ENCODE measurements at regions not wholly inside any gene's neighbourhood (a gene's known extent, or its start where the extent isn't known, plus 50 kb on each side); places are given as distances from the start of the nearest gene placed in this dataset.

DNA sequence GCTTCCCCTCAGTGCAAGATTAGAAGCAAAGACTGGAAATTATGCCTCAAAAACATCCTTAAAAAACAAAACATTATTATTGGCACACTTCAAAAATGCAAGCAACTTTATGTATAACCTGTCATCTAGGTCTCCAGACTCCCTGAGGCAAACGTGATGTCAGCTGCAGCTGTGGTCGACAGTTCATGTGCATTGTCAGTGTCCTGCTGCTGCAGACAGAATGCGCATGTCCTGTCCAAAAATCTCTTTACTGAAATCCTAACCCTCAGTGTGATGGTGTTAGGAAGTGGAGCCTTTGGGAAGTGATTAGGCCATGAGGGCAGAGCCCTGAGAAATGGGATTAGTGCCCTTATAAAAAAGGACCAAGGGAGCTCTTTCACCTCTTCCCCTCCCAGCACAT, 126.9 kb downstream of the CYRIA start:
- ChIA-PET POLR2A (no interaction called here), CTCF (no interaction called here)
- TF ChIP-seq SP1 (IDR thresholded peaks at IDR 0.05) (no peak), L3MBTL2 (conservative IDR thresholded peaks at IDR 0.05) (no peak), BHLHE40 (IDR thresholded peaks at IDR 0.05; ENCODE audit: borderline replicate concordance) (no peak), TARDBP (IDR thresholded peaks at IDR 0.05) (no peak), FOXM1 (IDR thresholded peaks at IDR 0.05; ENCODE audit: borderline replicate concordance) (no peak), ZNF384 (IDR thresholded peaks at IDR 0.05) (no peak), FOXA1 (IDR thresholded peaks at IDR 0.05) (no peak), ARNT (IDR thresholded peaks at IDR 0.05) (no peak), SUZ12 (IDR thresholded peaks at IDR 0.05) (no peak), LEF1 (IDR thresholded peaks at IDR 0.05; ENCODE audit: borderline replicate concordance) (no peak), FOXK2 (IDR thresholded peaks at IDR 0.05) (no peak), HDGF (IDR thresholded peaks at IDR 0.05; ENCODE audit: borderline replicate concordance) (no peak), ELF4 (IDR thresholded peaks at IDR 0.05) (no peak), CTBP1 (IDR thresholded peaks at IDR 0.05; ENCODE audit: borderline replicate concordance) (no peak), NFRKB (IDR thresholded peaks at IDR 0.05) (no peak)
- TF ChIP-seq, protein P1, sequence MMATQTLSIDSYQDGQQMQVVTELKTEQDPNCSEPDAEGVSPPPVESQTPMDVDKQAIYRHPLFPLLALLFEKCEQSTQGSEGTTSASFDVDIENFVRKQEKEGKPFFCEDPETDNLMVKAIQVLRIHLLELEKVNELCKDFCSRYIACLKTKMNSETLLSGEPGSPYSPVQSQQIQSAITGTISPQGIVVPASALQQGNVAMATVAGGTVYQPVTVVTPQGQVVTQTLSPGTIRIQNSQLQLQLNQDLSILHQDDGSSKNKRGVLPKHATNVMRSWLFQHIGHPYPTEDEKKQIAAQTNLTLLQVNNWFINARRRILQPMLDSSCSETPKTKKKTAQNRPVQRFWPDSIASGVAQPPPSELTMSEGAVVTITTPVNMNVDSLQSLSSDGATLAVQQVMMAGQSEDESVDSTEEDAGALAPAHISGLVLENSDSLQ (IDR thresholded peaks at IDR 0.05) = no peak

GRCh38 chr2:16537347-16537746, 128.3 kb downstream of the CYRIA start:
- ChIA-PET POLR2A (no interaction called here), CTCF (no interaction called here)
- TF ChIP-seq BHLHE40 (IDR thresholded peaks at IDR 0.05; ENCODE audit: borderline replicate concordance) (no peak), CTBP1 (IDR thresholded peaks at IDR 0.05; ENCODE audit: borderline replicate concordance) (no peak)
- no peak for DNase-seq (ENCODE audit: extremely low spot score)

More for the DNA sequence above, 126.9 kb downstream of the CYRIA start:
- no peak for DNase-seq (ENCODE audit: extremely low spot score)

DNA sequence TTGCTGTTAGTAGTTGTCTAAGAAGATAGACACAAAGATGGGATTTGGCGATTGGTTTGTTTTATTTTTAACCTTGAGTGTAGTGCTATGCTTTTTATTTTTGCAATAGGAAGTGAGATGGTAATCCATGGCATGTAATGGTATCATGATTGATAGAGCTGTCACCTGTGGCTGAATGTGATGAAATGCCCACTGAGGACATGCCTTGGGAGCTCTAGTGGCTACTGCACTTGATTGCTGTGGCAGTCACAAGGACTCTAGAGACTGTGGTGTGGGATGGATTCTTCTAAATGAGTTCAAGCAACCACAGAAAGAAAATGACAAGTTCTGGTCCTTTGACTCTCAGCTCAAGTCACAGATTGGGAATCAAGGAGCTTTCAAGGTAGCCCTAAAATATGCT, 139.4 kb downstream of the CYRIA start:
- ChIA-PET POLR2A (no interaction called here), CTCF (interaction anchor here (0.6 to 1.3 kb wide), 2 partner anchors 230 to 990 kb away, joined by 4 read pairs; no protein-coding TSS in a partner anchor)
- no peak for DNase-seq (ENCODE audit: extremely low spot score)
- no peak for TF ChIP-seq CTBP1 (IDR thresholded peaks at IDR 0.05; ENCODE audit: borderline replicate concordance)
- TF ChIP-seq SUZ12 (IDR thresholded peaks at IDR 0.05) = no peak
- TF ChIP-seq TARDBP (IDR thresholded peaks at IDR 0.05) = no peak
- no peak for TF ChIP-seq SP1 (IDR thresholded peaks at IDR 0.05)
- TF ChIP-seq, protein P1 (IDR thresholded peaks at IDR 0.05) = no peak
- TF ChIP-seq NFRKB (IDR thresholded peaks at IDR 0.05) = no peak

DNA sequence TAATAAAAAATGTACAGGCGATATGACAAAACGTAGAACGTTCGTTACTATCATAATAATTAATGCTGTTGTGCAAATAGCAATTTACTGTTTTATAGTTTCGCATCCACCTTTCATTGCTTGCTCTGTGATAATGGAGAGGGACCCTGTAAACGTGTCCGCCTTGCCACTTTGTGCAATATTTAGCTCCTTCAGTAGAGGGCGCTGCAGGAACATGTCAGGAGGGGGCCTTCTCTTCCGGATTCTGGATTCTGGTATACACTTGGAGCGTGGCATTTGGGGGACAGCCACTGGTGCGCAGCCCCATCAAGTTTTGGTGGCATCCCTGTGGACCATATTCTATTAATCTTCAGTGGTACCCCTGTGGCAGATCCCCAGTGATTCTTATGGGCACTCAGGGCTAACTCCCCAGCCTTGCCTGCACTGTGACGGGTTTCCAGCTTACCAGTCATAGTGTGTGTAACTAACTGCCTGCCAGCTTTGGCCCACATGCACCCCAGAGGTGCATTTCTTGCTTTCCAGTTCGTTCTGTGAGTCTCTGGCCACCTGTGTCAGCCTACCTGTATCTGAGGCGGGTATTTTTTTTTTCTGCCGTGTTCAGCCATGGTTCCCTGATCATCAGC, 140.3 kb downstream of the CYRIA start:
- ChIA-PET CTCF (interaction anchor here (0.6 to 1.3 kb wide), 3 partner anchors 50 to 763 kb away, joined by 3 to 4 read pairs (median 4); no protein-coding TSS in a partner anchor), POLR2A (no interaction called here)
- TF ChIP-seq FOXK2 (IDR thresholded peaks at IDR 0.05) (no peak), ELF4 (IDR thresholded peaks at IDR 0.05) (no peak), CTBP1 (IDR thresholded peaks at IDR 0.05; ENCODE audit: borderline replicate concordance) (no peak), TARDBP (IDR thresholded peaks at IDR 0.05) (no peak), FOXM1 (IDR thresholded peaks at IDR 0.05; ENCODE audit: borderline replicate concordance) (no peak), BHLHE40 (IDR thresholded peaks at IDR 0.05; ENCODE audit: borderline replicate concordance) (no peak), SP1 (IDR thresholded peaks at IDR 0.05) (no peak), ARNT (IDR thresholded peaks at IDR 0.05) (no peak), SUZ12 (IDR thresholded peaks at IDR 0.05) (no peak)
- peak; percentile 61 for DNase-seq (ENCODE audit: extremely low spot score)

- ChIA-PET POLR2A (no interaction called here), CTCF (no interaction called here)
- TF ChIP-seq TARDBP (IDR thresholded peaks at IDR 0.05) (no peak), ZNF384 (IDR thresholded peaks at IDR 0.05) (no peak), ARNT (IDR thresholded peaks at IDR 0.05) (no peak), FOXK2 (IDR thresholded peaks at IDR 0.05) (no peak), SP1 (IDR thresholded peaks at IDR 0.05) (no peak), L3MBTL2 (conservative IDR thresholded peaks at IDR 0.05) (no peak), SUZ12 (IDR thresholded peaks at IDR 0.05) (no peak), FOXA1 (IDR thresholded peaks at IDR 0.05) (no peak), FOXM1 (IDR thresholded peaks at IDR 0.05; ENCODE audit: borderline replicate concordance) (no peak), LEF1 (IDR thresholded peaks at IDR 0.05; ENCODE audit: borderline replicate concordance) (no peak), ELF4 (IDR thresholded peaks at IDR 0.05) (no peak)
- TF ChIP-seq, protein P1 (IDR thresholded peaks at IDR 0.05) = no peak
- no peak for DNase-seq (ENCODE audit: extremely low spot score)
Measured at GRCh38 chr2:16523711-16524110, 141.9 kb downstream of the CYRIA start.

DNA sequence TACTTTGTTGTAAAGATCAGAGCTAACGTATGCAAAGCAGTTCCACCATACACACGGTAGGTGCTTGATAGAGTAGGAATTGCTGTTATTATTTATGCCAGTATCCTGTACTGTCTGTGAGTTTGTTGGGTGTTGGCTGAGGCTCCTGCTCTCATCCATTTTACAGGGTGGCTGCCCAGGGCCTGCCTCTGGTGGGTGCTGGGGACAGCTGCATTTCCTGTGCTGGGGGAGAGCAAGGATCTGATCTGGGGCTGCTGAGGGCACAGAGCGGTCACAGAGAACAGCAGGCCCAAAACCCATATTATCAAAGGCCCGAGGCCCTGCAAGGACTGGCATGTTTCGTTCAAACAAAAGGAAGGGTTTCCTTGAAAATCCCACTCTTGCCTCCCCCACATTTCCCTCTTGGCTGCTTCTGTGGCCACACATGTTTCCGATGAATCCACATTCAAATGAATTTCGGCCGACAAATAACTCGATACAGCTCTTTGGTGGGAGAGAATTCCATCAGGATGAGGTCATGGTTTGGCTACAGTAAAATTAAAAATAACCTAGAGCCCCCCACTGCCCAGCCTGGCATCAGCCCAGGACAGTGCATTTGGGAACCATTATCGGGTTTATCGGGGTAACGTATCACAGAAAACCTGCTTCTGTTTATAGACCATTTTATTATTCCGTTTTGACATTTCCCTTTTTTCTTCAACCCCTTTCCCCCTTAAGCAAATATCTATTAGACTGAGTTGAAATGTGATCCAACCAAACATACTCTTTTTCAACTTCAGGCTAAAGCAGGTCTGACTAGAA, 143.4 kb downstream of the CYRIA start:
- TF ChIP-seq, protein P1 (IDR thresholded peaks at IDR 0.05) = no peak
- TF ChIP-seq NFRKB (IDR thresholded peaks at IDR 0.05) = no peak
- no peak for TF ChIP-seq BHLHE40 (IDR thresholded peaks at IDR 0.05; ENCODE audit: borderline replicate concordance)
- TF ChIP-seq ZNF384 (IDR thresholded peaks at IDR 0.05) = no peak
- no peak for TF ChIP-seq L3MBTL2 (conservative IDR thresholded peaks at IDR 0.05)
- TF ChIP-seq ARNT (IDR thresholded peaks at IDR 0.05) = no peak
- TF ChIP-seq SUZ12 (IDR thresholded peaks at IDR 0.05) = no peak
- no peak for TF ChIP-seq FOXA1 (IDR thresholded peaks at IDR 0.05)
- no peak for TF ChIP-seq HDGF (IDR thresholded peaks at IDR 0.05; ENCODE audit: borderline replicate concordance)
- no peak for TF ChIP-seq FOXM1 (IDR thresholded peaks at IDR 0.05; ENCODE audit: borderline replicate concordance)
- no peak for DNase-seq (ENCODE audit: extremely low spot score)
- CTCF ChIA-PET = no interaction called here
- POLR2A ChIA-PET = no interaction called here
